Aorta (tissue), 5 donors: ENCODE measurements at regions not wholly inside any gene's neighbourhood (a gene's known extent, or its start where the extent isn't known, plus 50 kb on each side); places are given as distances from the start of the nearest gene placed in this dataset.
A peak's percentile ranks its signal among the peaks of the same experiment; 100 is the strongest.

ENCODE experiments used
- ATAC-seq: fragments of 200-7000 bp; cut with Tn5 transposase; one replicate; pipeline ENCODE4 v1.9.1; 2022; ENCODE audit warnings: moderate library complexity; ENCODE audit not compliant: low FRiP score
- DNase-seq, 2 donors: peaks; one replicate each; pipeline ENCODE4 v3.0.0-alpha.2; 2020
- H3K27ac ChIP-seq, 2 donors: one replicate each; pipeline ENCODE4 v1.5.1; 2013; ENCODE audit warnings: low read length in 2 of 2, mild to moderate bottlenecking in 2 of 2, moderate library complexity in 2 of 2, control low read depth in 1 of 2, inconsistent platforms in 1 of 2, low read depth in 1 of 2
- H3K27me3 ChIP-seq, 2 donors: one replicate each; pipeline ENCODE4 v1.6.1; 2013; ENCODE audit warnings: control low read depth in 1 of 2, low read length in 1 of 2, mild to moderate bottlenecking in 1 of 2, moderate library complexity in 1 of 2; ENCODE audit not compliant: insufficient read depth in 2 of 2, control insufficient read depth in 1 of 2
- H3K36me3 ChIP-seq, 2 donors: one replicate each; pipeline ENCODE4 v1.6.1; 2013; ENCODE audit warnings: control low read depth in 1 of 2, low read length in 1 of 2, mild to moderate bottlenecking in 1 of 2; ENCODE audit not compliant: insufficient read depth in 2 of 2, control insufficient read depth in 1 of 2
- H3K4me1 ChIP-seq, 2 donors: one replicate each; pipeline ENCODE4 v1.6.1; 2013; ENCODE audit warnings: low read length in 2 of 2, control low read depth in 1 of 2, mild to moderate bottlenecking in 1 of 2, moderate library complexity in 1 of 2; ENCODE audit not compliant: insufficient read depth in 2 of 2, control insufficient read depth in 1 of 2
- H3K4me3 ChIP-seq, 2 donors: one replicate each; pipeline ENCODE4 v1.5.1; 2013; ENCODE audit warnings: low read length in 2 of 2, control low read depth in 1 of 2, mild to moderate bottlenecking in 1 of 2
- H3K9me3 ChIP-seq: one replicate; pipeline ENCODE4 v1.6.1; 2013; ENCODE audit warnings: mild to moderate bottlenecking, low read length; ENCODE audit not compliant: control insufficient read depth
- WGBS, 2 donors: extraction: QIAGEN DNeasy Blood & Tissue Kit; methylation state at CpG; one replicate each; pipeline ENCODE4 v1.1.7; 2013; 5-methylcytosine and 5-hydroxymethylcytosine counted together
- intact Hi-C, 2 donors: fragments of 100-400 bp; cut with DNase I; formaldehyde crosslinking; loops; one replicate each; pipeline versions ENCODE4 v1.14.2 to v1.15.0; 2022
- donor health status: healthy with polysubstance abuse.
- donor health status: Bipolar disorder and iron deficiency.
- donor health status: DM: no; HTN: no; CAD: no.
- donor health status: DM: no; HTN: no; CAD: no.
- donor health status: DM: yes; HTN: yes; CAD: no.

- no peaks in the 10 kb centered on the region for H3K4me1 ChIP-seq
- no peak for ATAC-seq
- H3K27ac ChIP-seq, result no peak overlapping the region
- no peak overlapping the region for H3K4me3 ChIP-seq
- H3K27me3 ChIP-seq, result no peaks in the 10 kb centered on the region
- H3K36me3 ChIP-seq, result no peaks in the 10 kb centered on the region
- peak in 1 of 2 donors; percentile 54 for DNase-seq
- intact Hi-C loops, result no loop called here
- WGBS, 2 donors, result 87 to 92% methylated on average over 36 of the region's 36 CpGs
- H3K9me3 ChIP-seq, result no peaks in the 10 kb centered on the region
These were observed 872.0 kb downstream of the BRD1 start for GRCh38 chr22:48955351-48956311.

- DNase-seq (peak in 1 of 2 donors; percentile 70), ATAC-seq (no peak)
- WGBS, 2 donors, result 72 to 77% methylated on average over 16 of the region's 16 CpGs
- no peaks in the 10 kb centered on the region for H3K4me1 ChIP-seq
- intact Hi-C loops, result no loop called here
- H3K9me3 ChIP-seq, result no peaks in the 10 kb centered on the region
- H3K36me3 ChIP-seq, result no peaks in the 10 kb centered on the region
- H3K27me3 ChIP-seq, result no peaks in the 10 kb centered on the region
- no peak overlapping the region for H3K4me3 ChIP-seq
- no peak overlapping the region for H3K27ac ChIP-seq
These were observed 872.8 kb downstream of the BRD1 start for GRCh38 chr22:48954781-48955311.

DNA sequence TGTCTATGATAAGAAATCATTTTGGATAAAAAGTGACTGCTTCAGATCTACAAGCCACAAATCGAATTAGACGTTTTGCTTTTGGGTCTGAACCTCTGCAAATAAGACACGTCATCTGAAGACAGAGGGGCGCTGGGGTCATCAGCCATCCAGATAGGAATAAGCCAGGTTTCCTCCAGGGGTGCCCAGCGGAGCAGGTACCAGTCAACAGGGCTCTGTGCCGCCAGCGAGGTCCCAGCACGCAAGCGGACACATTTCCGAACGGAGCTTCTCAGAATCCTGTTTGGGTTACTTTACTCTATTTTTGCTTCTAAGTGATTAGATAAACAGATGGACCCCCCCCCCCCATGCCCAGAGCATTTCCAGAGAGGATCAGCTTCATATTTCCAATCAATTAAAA lies 873.8 kb downstream of the BRD1 start:
- intact Hi-C loops, result no loop called here
- no peak overlapping the region for H3K4me3 ChIP-seq
- no peak overlapping the region for H3K27ac ChIP-seq
- no peaks in the 10 kb centered on the region for H3K36me3 ChIP-seq
- ATAC-seq (no peak), DNase-seq (peak in 1 of 2 donors; percentile 61)
- no peaks in the 10 kb centered on the region for H3K9me3 ChIP-seq
- no peaks in the 10 kb centered on the region for H3K4me1 ChIP-seq
- H3K27me3 ChIP-seq, result no peaks in the 10 kb centered on the region
- WGBS, 2 donors, result 94 to 96% methylated on average over 11 of the region's 11 CpGs

DNA sequence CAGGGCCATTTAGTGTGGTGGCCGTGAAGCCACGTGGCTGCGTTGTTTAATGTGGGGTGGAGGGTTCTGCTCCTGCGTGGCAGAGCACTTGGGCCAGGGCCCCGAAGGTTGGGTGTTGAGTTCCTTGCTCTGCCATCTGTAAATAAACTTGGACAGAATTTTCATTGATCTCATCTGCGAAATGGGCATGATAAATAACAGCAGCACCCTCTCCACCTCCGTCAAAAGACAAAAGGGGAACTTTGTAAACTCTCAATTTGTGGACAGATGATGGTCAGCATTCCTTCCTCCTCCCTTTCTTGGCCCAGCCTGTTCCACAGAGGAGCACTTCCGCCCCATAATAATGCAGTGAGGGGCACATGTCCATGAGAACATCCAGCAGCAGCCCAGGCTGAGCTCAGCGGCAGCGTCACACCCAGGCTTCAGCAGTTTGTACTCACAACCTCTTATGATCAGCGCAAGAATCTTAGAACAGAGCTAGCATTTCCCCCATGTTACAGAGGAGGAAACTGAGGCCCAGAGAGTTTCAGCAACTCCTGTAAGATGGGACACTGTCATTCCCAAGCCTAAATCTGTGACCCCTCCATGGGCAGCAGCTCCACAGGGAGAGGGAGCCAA lies 874.5 kb downstream of the BRD1 start:
- intact Hi-C loops, result no loop called here
- no peak for ATAC-seq
- no peaks in the 10 kb centered on the region for H3K36me3 ChIP-seq
- H3K4me1 ChIP-seq, result no peaks in the 10 kb centered on the region
- H3K4me3 ChIP-seq, result no peak overlapping the region
- no peaks in the 10 kb centered on the region for H3K27me3 ChIP-seq
- peak in 1 of 2 donors; percentile 27 for DNase-seq
- H3K9me3 ChIP-seq, result no peaks in the 10 kb centered on the region
- no peak overlapping the region for H3K27ac ChIP-seq
- 95 to 96% methylated on average over 11 of the region's 11 CpGs for WGBS, 2 donors

DNA sequence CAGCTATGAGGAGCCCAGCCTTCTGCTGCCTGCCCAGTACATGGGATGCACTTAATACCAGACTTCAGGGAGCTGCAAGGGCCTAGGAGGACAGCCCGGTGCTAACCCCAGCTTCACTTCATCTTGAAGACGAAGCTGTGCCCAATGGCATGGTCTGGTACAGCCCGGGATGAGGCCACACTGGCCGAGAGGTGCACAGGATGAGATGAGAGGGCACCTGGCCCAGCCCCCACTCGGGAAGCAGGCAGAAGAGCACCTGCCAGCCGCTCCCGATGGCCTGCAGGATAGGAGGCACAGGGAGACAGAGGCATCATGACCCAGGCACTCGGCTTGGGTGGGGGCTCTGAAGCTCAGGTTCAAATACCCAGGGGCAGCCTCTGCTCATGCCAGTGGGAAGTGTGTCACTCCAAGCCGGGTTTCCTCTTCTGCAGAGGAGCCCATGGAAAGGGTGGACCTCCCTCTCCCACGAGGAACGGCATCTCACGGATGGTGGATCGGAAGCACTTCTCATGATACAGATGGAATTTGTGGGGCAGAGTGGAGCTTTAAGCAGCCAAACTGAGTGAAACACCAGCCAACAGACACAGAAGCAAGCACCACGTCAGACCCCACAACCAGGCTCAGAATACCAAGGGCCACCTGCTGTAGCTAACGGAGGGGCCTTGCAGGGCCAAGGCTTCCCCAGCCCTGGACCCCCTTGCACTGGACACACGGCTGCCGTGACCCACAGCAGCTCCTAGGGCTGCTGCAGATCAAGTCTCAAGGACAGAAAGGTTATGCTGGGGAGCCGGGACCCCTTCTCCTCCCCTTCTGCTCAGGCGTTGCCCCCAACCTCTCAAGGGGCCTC lies 875.2 kb downstream of the BRD1 start:
- H3K27me3 ChIP-seq, result no peaks in the 10 kb centered on the region
- no peaks in the 10 kb centered on the region for H3K4me1 ChIP-seq
- H3K9me3 ChIP-seq, result no peaks in the 10 kb centered on the region
- intact Hi-C loops, result no loop called here
- no peak overlapping the region for H3K27ac ChIP-seq
- ATAC-seq (no peak), DNase-seq (peak in 1 of 2 donors; percentile 49)
- WGBS, 2 donors, result 80 to 82% methylated on average over 19 of the region's 19 CpGs
- H3K4me3 ChIP-seq, result no peak overlapping the region
- H3K36me3 ChIP-seq, result no peaks in the 10 kb centered on the region

DNA sequence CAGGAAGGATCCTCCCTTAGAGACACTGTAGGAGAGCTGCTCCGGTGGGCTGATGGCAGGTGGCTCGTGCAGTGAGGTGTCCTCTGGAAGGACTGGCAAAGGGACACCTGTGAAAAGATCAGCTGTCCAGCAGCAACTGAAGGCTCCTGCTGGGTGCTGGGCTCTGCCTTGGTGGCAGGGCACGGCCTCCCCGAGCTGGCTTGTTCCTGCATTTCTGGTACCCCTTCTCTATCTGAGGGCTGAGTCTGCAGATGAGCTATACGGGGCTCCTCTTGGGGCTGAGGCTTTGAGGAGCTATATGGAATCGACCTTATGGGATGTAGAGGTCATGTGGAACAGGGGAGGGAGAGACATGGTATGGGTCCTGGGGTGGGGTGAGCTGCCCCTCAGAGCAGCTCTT lies 875.8 kb downstream of the BRD1 start:
- Histone ChIP-seq H3K4me3 (no peak overlapping the region), H3K4me1 (no peaks in the 10 kb centered on the region), H3K36me3 (no peaks in the 10 kb centered on the region), H3K27ac (no peak overlapping the region), H3K9me3 (no peaks in the 10 kb centered on the region), H3K27me3 (no peaks in the 10 kb centered on the region)
- ATAC-seq (no peak), DNase-seq (peak in 1 of 2 donors; percentile 37)
- intact Hi-C loops, result no loop called here
- 94 to 99% methylated on average over 6 of the region's 6 CpGs for WGBS, 2 donors

GRCh38 chr22:48950151-48950915 lies 877.3 kb downstream of the BRD1 start:
- no peaks in the 10 kb centered on the region for H3K4me1 ChIP-seq
- ATAC-seq (no peak), DNase-seq (peak in 1 of 2 donors; percentile 66)
- no peak overlapping the region for H3K4me3 ChIP-seq
- 86 to 88% methylated on average over 27 of the region's 27 CpGs for WGBS, 2 donors
- H3K27ac ChIP-seq, result no peak overlapping the region
- intact Hi-C loops, result no loop called here
- H3K36me3 ChIP-seq, result no peaks in the 10 kb centered on the region
- no peaks in the 10 kb centered on the region for H3K27me3 ChIP-seq
- no peaks in the 10 kb centered on the region for H3K9me3 ChIP-seq
